Endothelial cell of hepatic sinusoid (primary cell): ENCODE measurements at regions not wholly inside any gene's neighbourhood (a gene's known extent, or its start where the extent isn't known, plus 50 kb on each side); places are given as distances from the start of the nearest gene placed in this dataset.

Experiments used
- in situ Hi-C: cut with HindIII; loops from 2 replicates; pipeline ENCODE4 v1.10.0; 2017; ENCODE audit warnings: low sequenced_read_pairs

GRCh38 chr5:33136785-33137184 lies 304.0 kb upstream of the TARS1 start:
- in situ Hi-C loops = loop anchor here (5.0 kb wide), 1 partner anchor 74 kb away; no protein-coding TSS in a partner anchor

GRCh38 chr5:33138145-33138544 lies 302.6 kb upstream of the TARS1 start:
- in situ Hi-C loops = loop anchor here (5.0 kb wide), 1 partner anchor 76 kb away; no protein-coding TSS in a partner anchor

GRCh38 chr5:33143405-33144123 lies 297.2 kb upstream of the TARS1 start:
- in situ Hi-C loops = no loop called here

- in situ Hi-C loops = no loop called here
These were observed 293.9 kb upstream of the TARS1 start for GRCh38 chr5:33146881-33147280.

- in situ Hi-C loops = no loop called here
These were observed 292.7 kb upstream of the TARS1 start for GRCh38 chr5:33148076-33148513.

GRCh38 chr5:33153372-33153771 lies 287.4 kb upstream of the TARS1 start:
- in situ Hi-C loops = no loop called here

- in situ Hi-C loops = no loop called here
These were observed 286.9 kb upstream of the TARS1 start for GRCh38 chr5:33153831-33154230.

GRCh38 chr5:33160871-33161270 lies 279.9 kb upstream of the TARS1 start:
- in situ Hi-C loops = no loop called here

GRCh38 chr5:33161421-33161820 lies 279.3 kb upstream of the TARS1 start:
- in situ Hi-C loops = no loop called here

- in situ Hi-C loops = no loop called here
These were observed 278.7 kb upstream of the TARS1 start for GRCh38 chr5:33162057-33162456.

- in situ Hi-C loops = loop anchor here (5.0 kb wide), 1 partner anchor 49 kb away; no protein-coding TSS in a partner anchor
These were observed 274.2 kb upstream of the TARS1 start for GRCh38 chr5:33166522-33166921.

- in situ Hi-C loops = loop anchor here (5.0 kb wide), 1 partner anchor 50 kb away; no protein-coding TSS in a partner anchor
These were observed 273.8 kb upstream of the TARS1 start for GRCh38 chr5:33166948-33167347.

- in situ Hi-C loops = loop anchor here (5.0 kb wide), 1 partner anchor 50 kb away; no protein-coding TSS in a partner anchor
These were observed 273.2 kb upstream of the TARS1 start for GRCh38 chr5:33167541-33167940.

- in situ Hi-C loops = no loop called here
These were observed 270.4 kb upstream of the TARS1 start for GRCh38 chr5:33170411-33170810.

GRCh38 chr5:33174383-33174782 lies 266.4 kb upstream of the TARS1 start:
- in situ Hi-C loops = no loop called here

GRCh38 chr5:33179301-33179700 lies 261.5 kb upstream of the TARS1 start:
- in situ Hi-C loops = loop anchor here (25.0 kb wide), 1 partner anchor 467 kb away; the partner anchor contains the start of gene NPR3

- in situ Hi-C loops = loop anchor here (25.0 kb wide), 1 partner anchor 469 kb away; the partner anchor contains the start of gene NPR3
These were observed 259.9 kb upstream of the TARS1 start for GRCh38 chr5:33180900-33181299.

- in situ Hi-C loops = loop anchor here (25.0 kb wide), 1 partner anchor 471 kb away; the partner anchor contains the start of gene NPR3
These were observed 257.8 kb upstream of the TARS1 start for GRCh38 chr5:33182986-33183385.

GRCh38 chr5:33184367-33184766 lies 256.4 kb upstream of the TARS1 start:
- in situ Hi-C loops = loop anchor here (25.0 kb wide), 1 partner anchor 472 kb away; the partner anchor contains the start of gene NPR3

GRCh38 chr5:33188089-33188488 lies 252.7 kb upstream of the TARS1 start:
- in situ Hi-C loops = loop anchor here (25.0 kb wide), 1 partner anchor 476 kb away; the partner anchor contains the start of gene NPR3

GRCh38 chr5:33194914-33195313 lies 245.9 kb upstream of the TARS1 start:
- in situ Hi-C loops = loop anchor here (25.0 kb wide), 1 partner anchor 483 kb away; the partner anchor contains the start of gene NPR3
